ENCODE measurements at regions not wholly inside any gene's neighbourhood (a gene's known extent, or its start where the extent isn't known, plus 50 kb on each side); places are given as distances from the start of the nearest gene placed in this dataset.

GRCh38 chr5:124060413-124061067 is 548.6 kb downstream of the CSNK1G3 start:
- TF ChIP-seq CTCF (IDR thresholded peaks at IDR 0.05) (no peak), EP300 (IDR thresholded peaks at IDR 0.05) (no peak)
